Kasumi-1 (cell line): ENCODE measurements at regions not wholly inside any gene's neighbourhood (a gene's known extent, or its start where the extent isn't known, plus 50 kb on each side); places are given as distances from the start of the nearest gene placed in this dataset.

Experiments
- DNase-seq, 2 experiments: peaks; one replicate each; lab custom pipeline; 2025; lab: John Stamatoyannopoulos, UW

GRCh38 chr9:134585746-134586706, 55.6 kb upstream of the COL5A1 start:
- no peak for DNase-seq

DNA sequence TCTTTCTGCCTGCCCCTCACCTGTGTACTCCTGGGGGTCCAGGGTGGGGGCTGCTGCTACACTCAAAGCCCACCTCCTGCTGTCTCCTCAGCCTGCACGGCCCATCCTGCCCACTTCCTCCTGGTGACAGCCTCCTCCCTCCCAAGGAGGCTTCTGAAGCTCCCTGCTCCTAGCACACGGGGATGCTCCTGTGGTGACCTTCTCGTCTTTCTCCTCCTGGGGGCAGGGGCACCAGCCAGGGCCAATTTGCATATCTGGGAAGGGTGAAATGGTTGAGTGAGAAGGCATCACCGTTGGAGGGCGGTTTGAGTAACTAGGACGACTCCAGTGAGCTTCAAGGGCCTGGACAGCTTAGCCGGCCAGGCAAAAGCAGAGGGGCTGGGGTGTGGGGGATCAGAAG, 51.9 kb upstream of the COL5A1 start:
- DNase-seq, result no peak

GRCh38 chr9:134590240-134591081, 51.1 kb upstream of the COL5A1 start:
- DNase-seq, result no peak

- no peak for DNase-seq
Measured at GRCh38 chr9:134591082-134591571, 50.5 kb upstream of the COL5A1 start.

DNA sequence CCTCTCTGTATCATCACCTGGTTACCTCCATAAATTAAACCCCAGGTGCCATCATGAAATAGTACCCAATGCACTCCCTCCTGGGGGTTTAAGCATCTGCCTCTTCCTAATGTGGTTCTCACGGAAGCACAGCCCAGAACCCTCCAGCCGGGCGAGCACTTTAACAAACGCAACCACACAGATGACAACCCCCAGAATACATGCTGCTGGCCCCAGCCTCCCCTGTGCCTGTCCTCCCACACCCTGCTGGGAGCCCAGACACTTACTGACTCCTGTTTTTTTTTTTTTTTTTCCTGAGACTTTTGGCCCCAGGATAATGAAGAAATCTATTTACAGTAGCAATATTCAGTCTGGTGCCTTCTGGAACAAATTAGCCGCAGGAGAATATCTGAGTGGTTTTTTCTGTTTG, 50.0 kb upstream of the COL5A1 start:
- DNase-seq, result no peak
